Loucy (cell line): ENCODE measurements at regions not wholly inside any gene's neighbourhood (a gene's known extent, or its start where the extent isn't known, plus 50 kb on each side); places are given as distances from the start of the nearest gene placed in this dataset.

ENCODE experiments used
- H2AFZ ChIP-seq: fragments of 200-600 bp; sonication (generic); 2 replicates; pipeline ENCODE4 v1.6.0; 2016; ENCODE audit warnings: antibody characterized with exemption, mild to moderate bottlenecking, low read length, moderate library complexity
- H3F3A ChIP-seq: fragments of 200-600 bp; 2 replicates; pipeline ENCODE4 v1.6.0; 2016; ENCODE audit warnings: antibody characterized with exemption, low read depth, mild to moderate bottlenecking
- H3K27me3 ChIP-seq: fragments of 200-600 bp; sonication (generic); 2 replicates; pipeline ENCODE4 v1.6.1; 2014; ENCODE audit warnings: low read length, mild to moderate bottlenecking; ENCODE audit not compliant: insufficient read depth, poor library complexity, severe bottlenecking
- H3K36me3 ChIP-seq: fragments of 200-600 bp; sonication (generic); 2 replicates; pipeline ENCODE4 v1.6.1; 2016; ENCODE audit warnings: low read length; ENCODE audit not compliant: insufficient read depth
- H3K4me1 ChIP-seq: fragments of 200-600 bp; sonication (generic); 2 replicates; pipeline ENCODE4 v1.5.1; 2014; ENCODE audit warnings: low read length, mild to moderate bottlenecking; ENCODE audit not compliant: insufficient read depth, poor library complexity, severe bottlenecking
- H3K4me2 ChIP-seq: fragments of 200-600 bp; sonication (generic); 2 replicates; pipeline ENCODE4 v1.6.0; 2014; ENCODE audit warnings: antibody characterized with exemption, low read length, low read depth, mild to moderate bottlenecking; ENCODE audit not compliant: poor library complexity, severe bottlenecking
- H3K4me3 ChIP-seq: fragments of 200-600 bp; sonication (generic); 2 replicates; pipeline ENCODE4 v1.5.1; 2014; ENCODE audit warnings: low read length, mild to moderate bottlenecking, mixed read lengths; ENCODE audit not compliant: poor library complexity, severe bottlenecking
- H3K79me2 ChIP-seq: fragments of 200-600 bp; sonication (generic); 2 replicates; pipeline ENCODE4 v1.6.1; 2014; ENCODE audit warnings: low read length; ENCODE audit not compliant: insufficient read depth
- H3K9ac ChIP-seq: fragments of 200-600 bp; sonication (generic); 2 replicates; pipeline ENCODE4 v1.6.0; 2014; ENCODE audit warnings: mild to moderate bottlenecking, low read depth, low read length, moderate library complexity; ENCODE audit not compliant: poor library complexity, severe bottlenecking
- H3K9me2 ChIP-seq: fragments of 200-600 bp; sonication (generic); replicated peaks from 2 replicates; pipeline ENCODE4 v1.6.1; 2016; ENCODE audit warnings: low read depth, low read length, mixed read lengths
- H3K9me3 ChIP-seq: fragments of 200-600 bp; sonication (generic); 2 replicates; pipeline ENCODE4 v1.6.1; 2014; ENCODE audit warnings: mild to moderate bottlenecking, antibody characterized with exemption, low read length, low read depth; ENCODE audit not compliant: insufficient read depth
- H4K20me1 ChIP-seq: fragments of 200-600 bp; sonication (generic); 2 replicates; pipeline ENCODE4 v1.6.0; 2014; ENCODE audit warnings: antibody characterized with exemption, low read length, mild to moderate bottlenecking; ENCODE audit not compliant: insufficient read depth, poor library complexity, severe bottlenecking
- CTCF ChIP-seq: fragments of 200-600 bp; sonication (generic); conservative IDR thresholded peaks from 2 replicates; pipeline ENCODE4 v1.5.1; 2014; ENCODE audit warnings: mild to moderate bottlenecking, antibody characterized with exemption, low read length
- EZH2phosphoT487 ChIP-seq: fragments of 200-600 bp; IDR thresholded peaks from 2 replicates; pipeline ENCODE4 v1.6.1; 2018; ENCODE audit warnings: antibody characterized with exemption, mild to moderate bottlenecking, moderate library complexity, borderline replicate concordance

- H2AFZ ChIP-seq = no peak overlapping the region
- H3K36me3 ChIP-seq = no peaks in the 10 kb centered on the region
- no peaks in the 10 kb centered on the region for H3K4me1 ChIP-seq
- no peaks in the 10 kb centered on the region for H3K79me2 ChIP-seq
- H3F3A ChIP-seq = no peaks in the 10 kb centered on the region
- H3K4me2 ChIP-seq = no peak overlapping the region
- no peaks in the 10 kb centered on the region for H3K9me3 ChIP-seq
- TF ChIP-seq EZH2phosphoT487 (no peak), CTCF (no peak)
- H3K9me2 ChIP-seq = no peaks in the 10 kb centered on the region
- H3K9ac ChIP-seq = no peak overlapping the region
- no peak overlapping the region for H3K4me3 ChIP-seq
- H3K27me3 ChIP-seq = no peaks in the 10 kb centered on the region
- H4K20me1 ChIP-seq = no peaks in the 10 kb centered on the region
These were observed 143.4 kb upstream of the TSC22D2 start for GRCh38 chr3:150264561-150265279.

GRCh38 chr3:150261958-150262357 is 146.1 kb upstream of the TSC22D2 start:
- H3K36me3 ChIP-seq = no peaks in the 10 kb centered on the region
- H3K79me2 ChIP-seq = no peaks in the 10 kb centered on the region
- H4K20me1 ChIP-seq = no peaks in the 10 kb centered on the region
- H3K9me3 ChIP-seq = no peaks in the 10 kb centered on the region
- TF ChIP-seq CTCF (no peak), EZH2phosphoT487 (no peak)
- no peaks in the 10 kb centered on the region for H3F3A ChIP-seq
- H3K4me3 ChIP-seq = no peak overlapping the region
- H3K27me3 ChIP-seq = no peaks in the 10 kb centered on the region
- H3K4me2 ChIP-seq = no peak overlapping the region
- H3K4me1 ChIP-seq = no peaks in the 10 kb centered on the region
- H3K9me2 ChIP-seq = no peaks in the 10 kb centered on the region
- H3K9ac ChIP-seq = no peak overlapping the region
- H2AFZ ChIP-seq = no peak overlapping the region

GRCh38 chr3:150261418-150261817 is 146.7 kb upstream of the TSC22D2 start:
- Histone ChIP-seq H3F3A (no peaks in the 10 kb centered on the region), H4K20me1 (no peaks in the 10 kb centered on the region), H3K4me2 (no peak overlapping the region), H3K9me3 (no peaks in the 10 kb centered on the region), H3K36me3 (no peaks in the 10 kb centered on the region), H3K4me3 (no peak overlapping the region), H3K4me1 (no peaks in the 10 kb centered on the region), H3K9ac (no peak overlapping the region), H3K27me3 (no peaks in the 10 kb centered on the region), H3K79me2 (no peaks in the 10 kb centered on the region), H2AFZ (no peak overlapping the region), H3K9me2 (no peaks in the 10 kb centered on the region)
- no peak for TF ChIP-seq EZH2phosphoT487
- no peak for TF ChIP-seq CTCF
